A549 (cell line): ENCODE measurements at regions not wholly inside any gene's neighbourhood (a gene's known extent, or its start where the extent isn't known, plus 50 kb on each side); places are given as distances from the start of the nearest gene placed in this dataset.

Experiments
- EP300 ChIP-seq, 2 experiments: fragments of >200 bp; sonication (Bioruptor Twin); formaldehyde crosslinking; IDR thresholded peaks; 2 replicates in 1 of 2; 3 replicates in 1 of 2; pipeline ENCODE4 v1.6.1; 2016 to 2017
- KDM1A ChIP-seq: fragments of 200-600 bp; sonication (generic); IDR thresholded peaks from 2 replicates; pipeline ENCODE4 v1.6.1; 2016; ENCODE audit warnings: low read depth, mild to moderate bottlenecking
- SREBF2 ChIP-seq: fragments of 450-650 bp; IDR thresholded peaks from 2 replicates; pipeline ENCODE4 v1.6.1; 2014; ENCODE audit warnings: mild to moderate bottlenecking, moderate library complexity
- ZC3H11A ChIP-seq: fragments of 450-650 bp; IDR thresholded peaks from 2 replicates; pipeline ENCODE4 v1.6.1; 2014; ENCODE audit warnings: antibody characterized with exemption, mild to moderate bottlenecking
- TF ChIP-seq, protein P1 (sequence below): fragments of >200 bp; sonication (Bioruptor Twin); formaldehyde crosslinking; IDR thresholded peaks from 3 replicates; pipeline ENCODE4 v1.5.1; 2016

- TF ChIP-seq, protein P1, sequence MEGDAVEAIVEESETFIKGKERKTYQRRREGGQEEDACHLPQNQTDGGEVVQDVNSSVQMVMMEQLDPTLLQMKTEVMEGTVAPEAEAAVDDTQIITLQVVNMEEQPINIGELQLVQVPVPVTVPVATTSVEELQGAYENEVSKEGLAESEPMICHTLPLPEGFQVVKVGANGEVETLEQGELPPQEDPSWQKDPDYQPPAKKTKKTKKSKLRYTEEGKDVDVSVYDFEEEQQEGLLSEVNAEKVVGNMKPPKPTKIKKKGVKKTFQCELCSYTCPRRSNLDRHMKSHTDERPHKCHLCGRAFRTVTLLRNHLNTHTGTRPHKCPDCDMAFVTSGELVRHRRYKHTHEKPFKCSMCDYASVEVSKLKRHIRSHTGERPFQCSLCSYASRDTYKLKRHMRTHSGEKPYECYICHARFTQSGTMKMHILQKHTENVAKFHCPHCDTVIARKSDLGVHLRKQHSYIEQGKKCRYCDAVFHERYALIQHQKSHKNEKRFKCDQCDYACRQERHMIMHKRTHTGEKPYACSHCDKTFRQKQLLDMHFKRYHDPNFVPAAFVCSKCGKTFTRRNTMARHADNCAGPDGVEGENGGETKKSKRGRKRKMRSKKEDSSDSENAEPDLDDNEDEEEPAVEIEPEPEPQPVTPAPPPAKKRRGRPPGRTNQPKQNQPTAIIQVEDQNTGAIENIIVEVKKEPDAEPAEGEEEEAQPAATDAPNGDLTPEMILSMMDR: no peak
- no peak for TF ChIP-seq KDM1A
- no peak for TF ChIP-seq SREBF2
- no peak for TF ChIP-seq ZC3H11A
- no peak for TF ChIP-seq EP300 (IDR thresholded peaks at IDR 0.05)
Observed at GRCh38 chr6:12431023-12431422, 140.9 kb downstream of the EDN1 start.
